ENCODE measurements at regions not wholly inside any gene's neighbourhood (a gene's known extent, or its start where the extent isn't known, plus 50 kb on each side); places are given as distances from the start of the nearest gene placed in this dataset.
"Not testable (repeated sequence)": the region's sequence is repeated elsewhere in the genome, so short reads cannot be mapped to it uniquely, and the experiment has no call there.

DNA sequence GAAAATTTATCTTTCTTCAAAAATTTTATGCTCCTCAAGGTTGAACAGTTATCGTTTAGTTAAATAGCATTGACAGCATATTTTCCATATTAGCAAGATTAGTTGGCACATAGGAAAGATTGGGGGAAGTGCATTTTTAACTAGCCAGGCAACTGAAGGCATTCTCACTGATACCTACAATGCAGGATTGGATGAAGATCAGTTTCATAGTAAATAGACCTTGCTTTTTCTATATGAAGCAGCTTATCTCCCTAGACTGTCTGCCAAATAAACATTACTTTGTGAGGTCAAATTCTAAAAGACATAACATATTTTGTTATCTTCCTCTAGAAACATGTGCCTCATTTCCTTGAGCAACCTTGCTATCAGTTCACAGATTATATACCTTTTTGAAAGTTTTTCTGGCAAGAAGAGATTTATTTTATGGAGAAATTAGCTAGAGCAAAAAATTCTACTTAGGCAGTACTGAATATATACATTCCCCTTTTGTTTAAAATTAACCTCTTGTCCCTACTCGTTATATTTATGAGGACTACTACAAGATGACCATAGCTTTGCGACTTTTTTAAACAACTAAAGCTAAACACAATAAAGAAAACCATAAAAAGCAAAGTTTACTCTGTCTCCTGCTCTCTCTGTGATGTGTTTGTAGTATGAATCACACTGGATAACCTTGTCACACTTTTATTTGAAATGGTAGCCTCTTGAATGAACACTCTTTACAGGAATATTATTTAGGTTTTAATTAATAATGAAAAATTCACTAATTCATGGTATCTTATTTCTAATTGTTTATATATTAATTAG is 654.9 kb upstream of the TBL1XR1 start:
- no peak for DNase-seq (ENCODE audit: low spot score)

DNA sequence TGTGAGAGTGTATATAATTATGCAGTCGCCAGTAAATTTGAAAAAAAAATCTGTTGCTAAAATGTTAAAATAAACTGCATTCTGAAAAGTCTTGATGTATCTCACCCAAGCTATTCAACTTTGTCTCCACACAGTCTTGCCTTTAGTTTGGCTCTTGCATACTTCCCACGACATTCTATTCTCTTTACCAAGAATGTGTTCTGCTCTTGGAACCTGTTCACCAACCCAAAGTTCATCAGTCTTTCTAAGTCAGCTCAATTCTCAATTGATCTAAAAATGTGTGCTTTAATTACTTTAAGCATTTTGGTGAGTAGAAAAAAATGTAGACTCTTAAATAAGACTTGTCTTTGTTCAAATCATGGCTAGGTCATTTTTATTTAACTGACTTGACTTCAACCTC is 657.7 kb upstream of the TBL1XR1 start:
- no peak for DNase-seq (ENCODE audit: low spot score)

DNA sequence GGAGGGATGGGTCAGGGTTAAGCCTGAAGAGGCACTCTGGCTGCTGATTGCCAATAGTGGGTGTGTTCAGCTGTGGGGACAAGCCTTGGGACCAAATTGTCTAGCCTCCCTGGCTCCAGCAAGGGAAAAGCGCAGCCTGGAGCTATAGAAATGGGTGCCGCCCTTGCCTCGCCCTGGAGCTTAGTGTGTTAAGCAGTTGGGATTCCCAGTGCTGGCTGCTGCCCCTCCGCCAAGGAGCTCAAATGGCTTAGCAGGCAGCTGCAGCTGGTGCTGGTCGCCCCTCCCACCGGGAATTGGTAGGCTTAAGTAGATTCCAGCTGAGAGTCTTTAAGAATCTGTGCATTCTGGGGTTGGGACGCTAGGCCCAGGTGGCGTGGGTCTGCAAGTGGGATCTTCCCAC is 662.9 kb upstream of the TBL1XR1 start:
- DNase-seq (ENCODE audit: low spot score), result no peak

GRCh38 chr3:177862962-177863491 is 665.7 kb upstream of the TBL1XR1 start:
- no peak for DNase-seq (ENCODE audit: low spot score)

GRCh38 chr3:177871267-177871666 is 665.0 kb upstream of the KCNMB2 start:
- DNase-seq (ENCODE audit: low spot score), result not testable (repeated sequence)

GRCh38 chr3:177878192-177878591 is 658.0 kb upstream of the KCNMB2 start:
- no peak for DNase-seq (ENCODE audit: low spot score)

DNA sequence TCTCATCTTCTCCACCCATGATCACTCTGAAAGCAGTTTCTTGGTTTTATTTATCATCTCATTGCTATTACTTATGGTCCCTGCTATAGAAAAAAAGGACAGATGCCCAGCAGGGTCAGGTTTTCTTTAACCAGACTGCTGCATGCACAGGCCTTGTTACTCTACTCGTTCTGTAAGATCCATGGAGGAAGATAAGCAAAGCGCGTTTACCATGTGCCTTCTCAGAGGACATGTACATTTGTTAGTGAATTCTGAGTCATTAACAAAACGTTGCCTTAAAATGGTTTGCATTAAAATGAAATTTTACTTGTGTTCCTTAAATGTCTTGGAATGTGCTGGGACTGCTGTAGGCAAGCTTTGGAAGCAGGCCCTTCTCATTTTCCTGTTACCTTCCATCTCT is 657.3 kb upstream of the KCNMB2 start:
- no peak for DNase-seq (ENCODE audit: low spot score)

DNA sequence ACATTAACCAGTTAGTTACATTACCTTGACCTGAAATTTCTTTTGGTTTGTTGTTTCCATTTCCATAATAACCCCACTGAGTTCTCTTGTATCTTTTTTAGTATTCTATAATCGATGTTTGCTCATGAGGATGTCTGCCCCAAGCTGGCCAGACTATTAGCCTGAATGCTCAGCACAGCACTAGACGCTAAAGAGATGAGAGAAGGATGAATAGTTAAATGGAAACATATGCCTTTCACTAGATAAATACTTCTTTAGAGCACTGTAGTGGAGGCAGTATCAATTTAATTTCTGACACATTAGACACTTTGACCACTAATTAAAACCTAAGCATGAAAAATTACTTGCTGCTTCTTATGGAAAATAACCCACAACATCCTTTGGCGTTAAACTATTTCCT is 654.9 kb upstream of the KCNMB2 start:
- peak; percentile 20 for DNase-seq (ENCODE audit: low spot score)

DNA sequence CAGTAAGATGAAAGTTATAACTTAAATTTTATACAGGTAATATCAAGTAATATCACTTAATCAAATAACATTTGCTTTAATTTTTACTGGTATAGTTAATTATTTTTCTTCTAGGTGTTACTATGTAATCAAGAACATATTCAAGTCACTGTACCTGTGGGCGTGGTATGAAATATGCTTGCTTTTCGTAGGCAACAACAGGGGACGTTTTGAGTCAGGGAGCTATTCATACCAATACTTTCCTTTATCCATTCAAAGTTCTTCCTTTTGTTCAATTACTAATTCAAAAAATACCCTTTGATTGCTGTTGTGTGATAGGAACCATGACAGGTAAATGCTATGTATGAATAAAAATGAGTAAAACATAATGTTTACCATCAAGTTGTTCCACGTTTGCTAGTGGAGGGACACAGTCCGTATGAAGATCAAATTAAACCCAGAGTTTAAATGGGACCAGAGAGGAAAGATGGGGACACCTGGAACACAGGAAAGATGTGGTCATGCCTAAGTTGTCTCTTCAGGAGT is 654.0 kb upstream of the KCNMB2 start:
- no peak for DNase-seq (ENCODE audit: low spot score)

DNA sequence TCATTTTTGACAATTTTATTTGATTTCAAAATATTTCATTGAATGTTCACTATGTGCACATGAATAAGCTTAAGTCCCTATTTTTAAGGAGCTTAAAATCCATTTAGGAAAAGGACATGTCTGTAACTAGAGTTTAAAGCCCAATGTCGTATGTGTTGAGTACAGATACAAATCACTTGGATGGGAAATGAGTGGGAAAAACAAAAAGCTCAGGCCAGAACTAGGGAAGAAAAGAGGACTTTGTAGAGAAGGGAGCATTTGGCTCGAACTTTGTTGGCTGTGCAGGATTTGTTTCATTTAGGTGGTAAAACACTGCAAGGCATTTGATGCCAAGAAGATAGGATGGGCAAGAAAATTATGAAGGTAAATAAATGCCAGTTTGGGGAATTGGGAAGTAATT is 653.1 kb upstream of the KCNMB2 start:
- DNase-seq (ENCODE audit: low spot score), result no peak

GRCh38 chr3:177883957-177884356 is 652.3 kb upstream of the KCNMB2 start:
- no peak for DNase-seq (ENCODE audit: low spot score)

GRCh38 chr3:177885063-177885462 is 651.2 kb upstream of the KCNMB2 start:
- no peak for DNase-seq (ENCODE audit: low spot score)

GRCh38 chr3:177886501-177886900 is 649.7 kb upstream of the KCNMB2 start:
- DNase-seq (ENCODE audit: low spot score), result no peak

- DNase-seq (ENCODE audit: low spot score), result no peak
These were observed 648.8 kb upstream of the KCNMB2 start for GRCh38 chr3:177887475-177887874.

DNA sequence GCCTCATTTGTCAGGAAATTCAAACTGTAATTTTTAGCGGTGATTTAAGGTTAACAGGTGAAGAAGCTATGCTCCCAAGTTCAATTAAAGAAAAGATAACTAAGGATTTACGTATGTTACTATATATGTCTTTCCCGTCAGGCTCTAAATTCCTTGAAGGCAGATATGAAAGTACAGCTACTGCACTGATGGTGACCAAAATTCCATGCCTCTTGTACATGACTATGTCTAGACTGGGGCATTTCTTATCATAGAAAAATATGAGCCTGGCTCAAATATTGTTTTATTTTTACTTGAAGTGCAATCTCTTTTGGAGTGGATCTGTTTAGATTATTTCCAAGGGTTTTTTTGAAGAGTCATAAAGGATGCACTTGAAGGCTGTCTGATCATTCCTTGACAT is 647.1 kb upstream of the KCNMB2 start:
- DNase-seq (ENCODE audit: low spot score), result no peak

GRCh38 chr3:177889652-177890358 is 646.4 kb upstream of the KCNMB2 start:
- DNase-seq (ENCODE audit: low spot score), result no peak

DNA sequence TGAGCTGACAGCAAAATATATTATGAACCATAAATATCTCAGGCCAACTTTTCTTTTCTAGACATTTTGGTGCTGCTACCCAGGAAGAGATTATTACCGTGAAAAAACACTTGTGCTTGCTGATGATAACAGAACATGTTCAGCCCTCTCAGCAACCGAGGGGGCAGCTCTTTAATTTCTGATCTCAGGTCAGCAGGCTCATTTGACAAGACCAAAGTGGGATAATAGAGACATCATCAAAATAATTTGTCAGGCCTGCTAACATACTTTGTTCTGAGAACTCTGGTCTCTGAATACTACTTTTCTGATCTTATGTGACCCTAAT is 645.9 kb upstream of the KCNMB2 start:
- no peak for DNase-seq (ENCODE audit: low spot score)

DNA sequence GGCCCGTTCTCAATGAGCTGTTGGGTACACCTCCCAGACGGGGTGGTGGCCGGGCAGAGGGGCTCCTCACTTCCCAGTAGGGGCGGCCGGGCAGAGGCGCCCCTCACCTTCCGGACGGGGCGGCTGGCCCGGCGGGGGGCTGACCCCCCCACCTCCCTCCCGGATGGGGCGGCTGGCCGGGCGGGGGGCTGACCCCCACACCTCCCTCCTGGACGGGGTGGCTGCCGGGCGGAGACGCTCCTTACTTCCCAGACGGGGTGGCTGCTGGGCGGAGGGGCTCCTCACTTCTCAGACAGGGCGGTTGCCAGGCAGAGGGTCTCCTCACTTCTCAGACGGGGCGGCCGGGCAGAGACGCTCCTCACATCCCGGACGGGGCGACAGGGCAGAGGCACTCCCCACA is 644.7 kb upstream of the KCNMB2 start:
- DNase-seq (ENCODE audit: low spot score), result not testable (repeated sequence)

DNA sequence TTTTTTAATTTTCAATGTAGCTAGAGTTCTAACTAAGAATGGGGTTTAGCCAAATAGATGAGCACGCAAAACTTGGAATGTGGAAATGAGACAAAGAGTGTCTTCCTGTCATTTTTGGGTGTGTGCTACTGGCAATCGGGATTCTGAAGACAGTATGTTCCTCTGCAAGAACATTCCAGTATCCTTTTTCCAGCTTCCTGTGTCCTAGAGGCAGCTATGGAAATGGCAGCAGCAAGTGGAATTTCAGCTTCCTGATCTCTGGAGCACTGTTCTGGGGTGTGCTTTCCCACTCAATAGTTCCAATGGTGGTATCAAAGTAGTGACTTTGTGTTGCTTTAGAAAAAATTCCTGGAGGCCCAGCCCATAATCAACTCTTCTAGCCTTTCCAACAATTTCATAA is 642.9 kb upstream of the KCNMB2 start:
- peak; percentile 24 for DNase-seq (ENCODE audit: low spot score)

DNA sequence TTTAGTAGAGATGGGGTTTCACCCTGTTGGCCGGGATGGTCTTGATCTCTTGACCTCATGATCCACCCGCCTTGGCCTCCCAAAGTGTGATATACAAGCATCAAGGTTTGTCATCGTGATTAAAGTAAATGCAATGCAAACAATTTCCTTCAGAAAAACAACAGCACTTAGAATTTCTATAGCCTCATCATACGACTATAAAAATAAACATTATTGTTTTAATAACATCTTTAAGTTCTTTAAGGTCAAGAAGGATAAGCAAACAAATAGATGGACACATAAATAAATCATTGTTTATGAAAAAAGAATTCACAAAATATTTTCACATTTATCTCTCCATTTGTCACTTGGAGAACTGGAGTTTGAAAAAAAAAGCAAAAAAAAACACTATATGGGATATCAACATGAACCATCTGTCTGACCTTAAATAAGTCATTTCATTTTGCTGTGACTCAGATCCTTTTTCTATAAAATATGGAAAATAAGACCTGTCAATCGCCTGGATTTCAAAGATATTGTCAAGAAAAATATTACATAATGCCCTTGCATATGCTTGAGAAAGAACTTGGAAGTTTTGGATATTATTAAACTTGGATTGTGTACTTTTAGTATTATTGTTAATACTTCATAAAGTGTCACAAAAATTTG is 642.0 kb upstream of the KCNMB2 start:
- no peak for DNase-seq (ENCODE audit: low spot score)

- no peak for DNase-seq (ENCODE audit: low spot score)
These were observed 638.1 kb upstream of the KCNMB2 start for GRCh38 chr3:177898185-177898584.

DNA sequence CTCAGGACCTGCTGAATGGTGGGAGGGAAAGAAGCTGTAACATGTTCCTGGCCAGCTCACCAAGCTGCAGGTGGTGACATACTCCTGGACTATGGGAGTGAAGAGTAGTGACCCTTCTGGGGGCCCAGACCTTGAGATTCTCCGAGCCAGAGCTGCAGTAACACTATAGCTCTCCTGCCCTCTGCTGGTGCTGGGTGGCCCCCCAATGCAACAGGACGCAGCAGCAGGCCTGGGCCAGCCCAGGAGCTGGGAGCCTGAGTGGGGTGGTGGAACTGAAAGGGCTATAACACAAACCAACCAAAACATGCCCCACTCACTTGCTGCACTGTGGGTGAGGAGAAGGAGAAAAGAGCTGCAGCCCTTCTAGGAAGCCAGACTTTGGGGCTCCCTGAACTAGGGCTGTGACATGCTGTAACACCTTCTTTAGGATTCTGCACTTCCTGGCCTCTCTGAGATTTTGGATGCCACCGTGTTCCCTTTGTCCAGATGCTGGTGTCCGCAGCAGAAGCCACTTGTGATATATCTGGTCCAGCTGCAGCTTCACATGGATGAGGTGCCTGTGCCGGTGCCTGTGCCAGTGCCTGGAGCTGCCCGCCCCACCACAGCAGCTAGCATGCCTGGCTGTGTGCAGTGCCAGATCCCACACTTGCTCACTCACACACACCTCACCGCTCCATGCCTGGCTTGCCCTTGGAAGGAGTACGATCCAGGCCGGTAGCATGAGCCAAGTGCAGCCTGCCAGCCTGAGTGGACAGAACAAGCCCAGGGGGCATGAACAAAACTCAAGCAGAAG is 636.8 kb upstream of the KCNMB2 start:
- no peak for DNase-seq (ENCODE audit: low spot score)
